ENCODE measurements at regions not wholly inside any gene's neighbourhood (a gene's known extent, or its start where the extent isn't known, plus 50 kb on each side); places are given as distances from the start of the nearest gene placed in this dataset.

GRCh38 chr15:87716422-87716821, 540.1 kb downstream of the NTRK3 start:
- no peaks in the 10 kb centered on the region for H3K9me3 Mint-ChIP-seq
- peaks cover 34% of the 10 kb centered on the region for H3K27me3 Mint-ChIP-seq (ENCODE audit: low read depth, poor library complexity)
- TF ChIP-seq CTCF (IDR thresholded peaks at IDR 0.05), result peak; percentile 17
- no peak overlapping the region for H3K4me3 Mint-ChIP-seq
- no peaks in the 10 kb centered on the region for H3K4me1 Mint-ChIP-seq
- no peak for DNase-seq
- H3K27ac Mint-ChIP-seq, result no peak overlapping the region
- H3K36me3 Mint-ChIP-seq (ENCODE audit: low read depth), result no peaks in the 10 kb centered on the region

- H3K4me3 Mint-ChIP-seq, result no peak overlapping the region
- peaks cover 30% of the 10 kb centered on the region for H3K27me3 Mint-ChIP-seq (ENCODE audit: low read depth, poor library complexity)
- H3K9me3 Mint-ChIP-seq, result no peaks in the 10 kb centered on the region
- DNase-seq, result no peak
- no peaks in the 10 kb centered on the region for H3K36me3 Mint-ChIP-seq (ENCODE audit: low read depth)
- H3K4me1 Mint-ChIP-seq, result peaks cover 4% of the 10 kb centered on the region
- H3K27ac Mint-ChIP-seq, result no peak overlapping the region
- TF ChIP-seq CTCF (IDR thresholded peaks at IDR 0.05), result no peak
These were observed 541.3 kb downstream of the NTRK3 start for GRCh38 chr15:87715252-87715651.

GRCh38 chr15:87713475-87713879, 543.1 kb downstream of the NTRK3 start:
- Mint-ChIP-seq H3K4me1 (peaks cover 4% of the 10 kb centered on the region), H3K27me3 (ENCODE audit: low read depth, poor library complexity) (peaks cover 32% of the 10 kb centered on the region), H3K36me3 (ENCODE audit: low read depth) (no peaks in the 10 kb centered on the region), H3K4me3 (no peak overlapping the region), H3K9me3 (no peaks in the 10 kb centered on the region), H3K27ac (no peak overlapping the region)
- DNase-seq, result no peak
- no peak for TF ChIP-seq CTCF (IDR thresholded peaks at IDR 0.05)

GRCh38 chr15:87712211-87712610, 544.3 kb downstream of the NTRK3 start:
- H3K4me3 Mint-ChIP-seq, result no peak overlapping the region
- H3K4me1 Mint-ChIP-seq, result peaks cover 10% of the 10 kb centered on the region
- no peak for TF ChIP-seq CTCF (IDR thresholded peaks at IDR 0.05)
- no peak overlapping the region for H3K27ac Mint-ChIP-seq
- no peaks in the 10 kb centered on the region for H3K9me3 Mint-ChIP-seq
- H3K27me3 Mint-ChIP-seq (ENCODE audit: low read depth, poor library complexity), result peaks cover 25% of the 10 kb centered on the region
- no peak for DNase-seq
- H3K36me3 Mint-ChIP-seq (ENCODE audit: low read depth), result no peaks in the 10 kb centered on the region

- H3K4me3 Mint-ChIP-seq, result no peak overlapping the region
- peaks cover 18% of the 10 kb centered on the region for H3K27me3 Mint-ChIP-seq (ENCODE audit: low read depth, poor library complexity)
- peaks cover 16% of the 10 kb centered on the region for H3K4me1 Mint-ChIP-seq
- no peaks in the 10 kb centered on the region for H3K9me3 Mint-ChIP-seq
- TF ChIP-seq CTCF (IDR thresholded peaks at IDR 0.05), result no peak
- DNase-seq, result no peak
- no peak overlapping the region for H3K27ac Mint-ChIP-seq
- H3K36me3 Mint-ChIP-seq (ENCODE audit: low read depth), result no peaks in the 10 kb centered on the region
These were observed 545.5 kb downstream of the NTRK3 start for GRCh38 chr15:87711026-87711425.

- DNase-seq, result no peak
- TF ChIP-seq CTCF (IDR thresholded peaks at IDR 0.05), result no peak
- H3K4me1 Mint-ChIP-seq, result peaks cover 16% of the 10 kb centered on the region
- no peaks in the 10 kb centered on the region for H3K9me3 Mint-ChIP-seq
- no peak overlapping the region for H3K27ac Mint-ChIP-seq
- no peaks in the 10 kb centered on the region for H3K36me3 Mint-ChIP-seq (ENCODE audit: low read depth)
- H3K27me3 Mint-ChIP-seq (ENCODE audit: low read depth, poor library complexity), result peaks cover 17% of the 10 kb centered on the region
- H3K4me3 Mint-ChIP-seq, result no peak overlapping the region
These were observed 546.1 kb downstream of the NTRK3 start for GRCh38 chr15:87710406-87710805.

Data from nephron progenitor cell (in vitro differentiated cells).